Keratinocyte (primary cell): ENCODE measurements at regions not wholly inside any gene's neighbourhood (a gene's known extent, or its start where the extent isn't known, plus 50 kb on each side); places are given as distances from the start of the nearest gene placed in this dataset.

Source experiments
- DNase-seq: peaks from one replicate; pipeline ENCODE4 v3.0.0-alpha.2; 2011; ENCODE audit warnings: low read depth, missing footprints, low spot score
- FAIRE-seq: peaks from 2 replicates; lab custom pipeline; 2011; peaks lifted over from hg19 to GRCh38; lab: Jason Lieb, UNC
- H2AFZ ChIP-seq: 2 replicates; pipeline ENCODE4 v1.6.0; 2012; ENCODE audit warnings: low read length, control low read depth, inconsistent platforms; ENCODE audit not compliant: control insufficient read depth
- H3K27ac ChIP-seq: 2 replicates; pipeline ENCODE4 v1.5.1; 2011; ENCODE audit warnings: low read length; ENCODE audit not compliant: control insufficient read depth, insufficient read depth
- H3K27me3 ChIP-seq: 3 replicates; pipeline ENCODE4 v1.6.0; 2011; ENCODE audit warnings: low read length; ENCODE audit not compliant: control insufficient read depth, insufficient read depth; ENCODE audit errors: extremely low read depth
- H3K36me3 ChIP-seq, 2 experiments: 2 replicates in 1 of 2; 3 replicates in 1 of 2; pipeline ENCODE4 v1.5.1; 2011; ENCODE audit warnings: low read length in 2 of 2, mild to moderate bottlenecking in 1 of 2; ENCODE audit not compliant: control insufficient read depth in 2 of 2, insufficient read depth in 2 of 2; ENCODE audit errors: extremely low read depth in 1 of 2
- H3K4me1 ChIP-seq: 3 replicates; pipeline ENCODE4 v1.5.1; 2011; ENCODE audit warnings: low read length; ENCODE audit not compliant: control insufficient read depth, insufficient read depth; ENCODE audit errors: extremely low read depth
- H3K4me2 ChIP-seq: 3 replicates; pipeline ENCODE4 v1.6.0; 2011; ENCODE audit warnings: low read depth, low read length; ENCODE audit not compliant: control insufficient read depth, insufficient read depth; ENCODE audit errors: extremely low read depth
- H3K4me3 ChIP-seq, 3 experiments: fragments of 200-600 bp in 1 of 3; sonication (generic) in 1 of 3; 2 replicates in 2 of 3; 3 replicates in 1 of 3; pipeline ENCODE4 v1.5.1; 2011 to 2016; ENCODE audit warnings: low read length in 3 of 3, mild to moderate bottlenecking in 3 of 3, control low read depth in 2 of 3, inconsistent platforms in 1 of 3, low read depth in 1 of 3, mixed read lengths in 1 of 3, mixed run types in 1 of 3, moderate library complexity in 1 of 3; ENCODE audit not compliant: control insufficient read depth in 2 of 3, insufficient read depth in 2 of 3; ENCODE audit errors: extremely low read depth in 1 of 3
- H3K79me2 ChIP-seq: 2 replicates; pipeline ENCODE4 v1.6.0; 2012; ENCODE audit warnings: low read length; ENCODE audit not compliant: control insufficient read depth, insufficient read depth
- H3K9ac ChIP-seq: 3 replicates; pipeline ENCODE4 v1.6.0; 2011; ENCODE audit warnings: low read length; ENCODE audit not compliant: control insufficient read depth, insufficient read depth; ENCODE audit errors: extremely low read depth
- H3K9me1 ChIP-seq: 3 replicates; pipeline ENCODE4 v1.6.0; 2011; ENCODE audit warnings: low read length; ENCODE audit not compliant: control insufficient read depth, insufficient read depth; ENCODE audit errors: extremely low read depth
- H3K9me3 ChIP-seq: 2 replicates; pipeline ENCODE4 v1.5.1; 2012; ENCODE audit warnings: low read depth, low read length; ENCODE audit not compliant: control insufficient read depth
- H4K20me1 ChIP-seq: 3 replicates; pipeline ENCODE4 v1.6.0; 2011; ENCODE audit warnings: low read length; ENCODE audit not compliant: control insufficient read depth, insufficient read depth; ENCODE audit errors: extremely low read depth
- EZH2 ChIP-seq: IDR thresholded peaks from one replicate; pipeline ENCODE4 v1.6.1; 2012; ENCODE audit warnings: inconsistent platforms, mild to moderate bottlenecking, low read length, moderate library complexity
- dilution Hi-C: fragments of 300-500 bp; cut with MboI; formaldehyde crosslinking; loops from one replicate; pipeline ENCODE4 v1.7.0; 2020; ENCODE audit warnings: low sequenced_read_pairs; ENCODE audit not compliant: extremely low pct_ligation_motif_present
- TF ChIP-seq, protein P1 (sequence below), 3 experiments: IDR thresholded peaks in 1 of 3; conservative IDR thresholded peaks in 1 of 3; optimal IDR thresholded peaks in 1 of 3; 2 replicates in 2 of 3; 3 replicates in 1 of 3; pipeline versions ENCODE3 to v1.5.1; 2011; ENCODE audit warnings: low read length in 3 of 3, mild to moderate bottlenecking in 3 of 3, moderate library complexity in 2 of 3, control low read depth in 1 of 3, inconsistent platforms in 1 of 3; ENCODE audit not compliant: insufficient read depth in 2 of 3; ENCODE audit errors: extremely low read depth in 1 of 3

GRCh38 chr2:10204326-10205161 lies 82.0 kb downstream of the RRM2 start:
- Histone ChIP-seq H3K4me3 (no peak overlapping the region), H3K9me3 (peaks cover 7% of the 10 kb centered on the region), H3K27me3 (peaks cover 5% of the 10 kb centered on the region), H2AFZ (no peak overlapping the region), H3K4me2 (no peak overlapping the region), H3K36me3 (no peaks in the 10 kb centered on the region), H4K20me1 (no peaks in the 10 kb centered on the region), H3K9me1 (no peaks in the 10 kb centered on the region), H3K79me2 (no peaks in the 10 kb centered on the region), H3K4me1 (no peaks in the 10 kb centered on the region), H3K27ac (no peak overlapping the region), H3K9ac (no peak overlapping the region)
- TF ChIP-seq, protein P1, sequence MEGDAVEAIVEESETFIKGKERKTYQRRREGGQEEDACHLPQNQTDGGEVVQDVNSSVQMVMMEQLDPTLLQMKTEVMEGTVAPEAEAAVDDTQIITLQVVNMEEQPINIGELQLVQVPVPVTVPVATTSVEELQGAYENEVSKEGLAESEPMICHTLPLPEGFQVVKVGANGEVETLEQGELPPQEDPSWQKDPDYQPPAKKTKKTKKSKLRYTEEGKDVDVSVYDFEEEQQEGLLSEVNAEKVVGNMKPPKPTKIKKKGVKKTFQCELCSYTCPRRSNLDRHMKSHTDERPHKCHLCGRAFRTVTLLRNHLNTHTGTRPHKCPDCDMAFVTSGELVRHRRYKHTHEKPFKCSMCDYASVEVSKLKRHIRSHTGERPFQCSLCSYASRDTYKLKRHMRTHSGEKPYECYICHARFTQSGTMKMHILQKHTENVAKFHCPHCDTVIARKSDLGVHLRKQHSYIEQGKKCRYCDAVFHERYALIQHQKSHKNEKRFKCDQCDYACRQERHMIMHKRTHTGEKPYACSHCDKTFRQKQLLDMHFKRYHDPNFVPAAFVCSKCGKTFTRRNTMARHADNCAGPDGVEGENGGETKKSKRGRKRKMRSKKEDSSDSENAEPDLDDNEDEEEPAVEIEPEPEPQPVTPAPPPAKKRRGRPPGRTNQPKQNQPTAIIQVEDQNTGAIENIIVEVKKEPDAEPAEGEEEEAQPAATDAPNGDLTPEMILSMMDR (optimal IDR thresholded peaks at IDR 0.05 in 1 of 3, IDR thresholded peaks at IDR 0.05 in 1 of 3, conservative IDR thresholded peaks at IDR 0.05 in 1 of 3; ENCODE audit: extremely low read depth in 1 of 3, insufficient read depth in 2 of 3, low read length in 3 of 3) = no peak
- TF ChIP-seq EZH2 = no peak
- FAIRE-seq = no peak
- dilution Hi-C loops = no loop called here
- DNase-seq = no peak

DNA sequence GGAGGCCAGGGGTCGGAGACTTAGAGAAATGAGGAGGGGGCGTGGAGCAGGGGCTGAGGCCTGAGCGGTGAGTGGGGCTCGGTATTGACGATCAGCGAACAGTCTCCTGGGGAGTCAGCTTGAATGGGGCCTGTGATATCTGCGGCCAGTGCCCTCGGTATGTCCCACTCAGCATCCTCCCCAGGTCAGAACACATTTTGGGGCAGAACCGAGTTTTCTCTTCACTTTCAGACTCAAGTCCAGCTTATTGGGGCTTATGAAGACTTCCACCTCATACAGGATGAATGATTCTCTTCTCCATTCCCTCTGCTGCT lies 82.6 kb downstream of the RRM2 start:
- dilution Hi-C loops = no loop called here
- no peak overlapping the region for H3K9ac ChIP-seq
- TF ChIP-seq EZH2 = no peak
- TF ChIP-seq, protein P1 (optimal IDR thresholded peaks at IDR 0.05 in 1 of 3, IDR thresholded peaks at IDR 0.05 in 1 of 3, conservative IDR thresholded peaks at IDR 0.05 in 1 of 3; ENCODE audit: extremely low read depth in 1 of 3, insufficient read depth in 2 of 3, low read length in 3 of 3) = no peak

More for the DNA sequence above, 82.6 kb downstream of the RRM2 start:
- no peaks in the 10 kb centered on the region for H3K4me1 ChIP-seq
- no peaks in the 10 kb centered on the region for H4K20me1 ChIP-seq
- peaks cover 7% of the 10 kb centered on the region for H3K9me3 ChIP-seq
- DNase-seq (no peak), FAIRE-seq (no peak)
- H3K4me3 ChIP-seq = no peak overlapping the region
- H3K27ac ChIP-seq = no peak overlapping the region
- H3K4me2 ChIP-seq = no peak overlapping the region
- no peaks in the 10 kb centered on the region for H3K9me1 ChIP-seq
- no peak overlapping the region for H2AFZ ChIP-seq
- no peaks in the 10 kb centered on the region for H3K36me3 ChIP-seq
- H3K27me3 ChIP-seq = peaks cover 5% of the 10 kb centered on the region
- no peaks in the 10 kb centered on the region for H3K79me2 ChIP-seq
